Omental fat pad (tissue), 3 donors: ENCODE measurements at regions not wholly inside any gene's neighbourhood (a gene's known extent, or its start where the extent isn't known, plus 50 kb on each side); places are given as distances from the start of the nearest gene placed in this dataset.
"Not testable (repeated sequence)": the region's sequence is repeated elsewhere in the genome, so short reads cannot be mapped to it uniquely, and the experiment has no call there.

Experiments
- ATAC-seq: fragments of 150-250 bp; one replicate; pipeline ENCODE4 v1.9.1; 2016; ENCODE audit warnings: mild to moderate bottlenecking, moderate library complexity; ENCODE audit not compliant: low FRiP score
- DNase-seq: peaks from one replicate; pipeline ENCODE4 v3.0.0-alpha.2; 2019; ENCODE audit warnings: low spot score
- CTCF ChIP-seq, 3 donors: fragments of 450-650 bp; IDR thresholded peaks; one replicate each; pipeline ENCODE4 v1.5.1; 2016 to 2017; ENCODE audit warnings: antibody characterized with exemption in 3 of 3, mild to moderate bottlenecking in 3 of 3, moderate library complexity in 2 of 3

- no peak for DNase-seq
- ATAC-seq = no peak
- no peak for TF ChIP-seq CTCF (IDR thresholded peaks at IDR 0.05)
Observed at GRCh38 chr5:91255396-91256141, 127.5 kb downstream of the ARRDC3 start.

- DNase-seq (no peak), ATAC-seq (no peak)
- no peak for TF ChIP-seq CTCF (IDR thresholded peaks at IDR 0.05)
Observed at GRCh38 chr5:91252916-91253315, 130.2 kb downstream of the ARRDC3 start.

GRCh38 chr5:91245871-91246270 is 137.2 kb downstream of the ARRDC3 start:
- no peak for ATAC-seq
- no peak for DNase-seq
- no peak for TF ChIP-seq CTCF (IDR thresholded peaks at IDR 0.05)

- ATAC-seq = no peak
- TF ChIP-seq CTCF (IDR thresholded peaks at IDR 0.05) = no peak
- DNase-seq = no peak
Observed at GRCh38 chr5:91245074-91245452, 138.1 kb downstream of the ARRDC3 start.

- DNase-seq (no peak), ATAC-seq (no peak)
- TF ChIP-seq CTCF (IDR thresholded peaks at IDR 0.05) = no peak
Observed at GRCh38 chr5:91244380-91245073, 138.6 kb downstream of the ARRDC3 start.

- ATAC-seq = no peak
- no peak for DNase-seq
- no peak for TF ChIP-seq CTCF (IDR thresholded peaks at IDR 0.05)
Observed at GRCh38 chr5:91243852-91244251, 139.3 kb downstream of the ARRDC3 start.

- DNase-seq (no peak), ATAC-seq (no peak)
- no peak for TF ChIP-seq CTCF (IDR thresholded peaks at IDR 0.05)
Observed at GRCh38 chr5:91243286-91243685, 139.8 kb downstream of the ARRDC3 start.

- not testable (repeated sequence) for ATAC-seq
Observed at GRCh38 chr5:91241460-91241859, 141.7 kb downstream of the ARRDC3 start.

More at GRCh38 chr5:91241460-91241859, 141.7 kb downstream of the ARRDC3 start:
- not testable (repeated sequence) for DNase-seq
